PFSK-1 (cell line): ENCODE measurements at regions not wholly inside any gene's neighbourhood (a gene's known extent, or its start where the extent isn't known, plus 50 kb on each side); places are given as distances from the start of the nearest gene placed in this dataset.

Experiments
- FOXP2 ChIP-seq: optimal IDR thresholded peaks from 2 replicates; pipeline ENCODE3; 2011; ENCODE audit warnings: borderline replicate concordance, control low read depth, inconsistent platforms; ENCODE audit not compliant: insufficient read depth; ENCODE audit errors: extremely low read length, extremely low read depth
- POLR2AphosphoS5 ChIP-seq: IDR thresholded peaks from 2 replicates; pipeline ENCODE4 v1.6.1; 2012; ENCODE audit warnings: low read depth, mild to moderate bottlenecking, control low read depth, low read length, moderate library complexity
- REST ChIP-seq, 2 experiments: IDR thresholded peaks; 2 replicates each; pipeline versions ENCODE4 v1.6.1 to v1.8.0; 2011 to 2012; ENCODE audit warnings: low read depth in 2 of 2, low read length in 2 of 2, control low read depth in 1 of 2, inconsistent platforms in 1 of 2, mild to moderate bottlenecking in 1 of 2, moderate library complexity in 1 of 2; ENCODE audit not compliant: insufficient read depth in 1 of 2
- SIN3A ChIP-seq: IDR thresholded peaks from 2 replicates; pipeline ENCODE4 v1.6.1; 2012; ENCODE audit warnings: mild to moderate bottlenecking, low read length, moderate library complexity, borderline replicate concordance; ENCODE audit not compliant: insufficient read depth
- TAF1 ChIP-seq: IDR thresholded peaks from 2 replicates; pipeline ENCODE4 v1.6.1; 2012; ENCODE audit warnings: low read length, control low read depth, borderline replicate concordance; ENCODE audit not compliant: insufficient read depth

DNA sequence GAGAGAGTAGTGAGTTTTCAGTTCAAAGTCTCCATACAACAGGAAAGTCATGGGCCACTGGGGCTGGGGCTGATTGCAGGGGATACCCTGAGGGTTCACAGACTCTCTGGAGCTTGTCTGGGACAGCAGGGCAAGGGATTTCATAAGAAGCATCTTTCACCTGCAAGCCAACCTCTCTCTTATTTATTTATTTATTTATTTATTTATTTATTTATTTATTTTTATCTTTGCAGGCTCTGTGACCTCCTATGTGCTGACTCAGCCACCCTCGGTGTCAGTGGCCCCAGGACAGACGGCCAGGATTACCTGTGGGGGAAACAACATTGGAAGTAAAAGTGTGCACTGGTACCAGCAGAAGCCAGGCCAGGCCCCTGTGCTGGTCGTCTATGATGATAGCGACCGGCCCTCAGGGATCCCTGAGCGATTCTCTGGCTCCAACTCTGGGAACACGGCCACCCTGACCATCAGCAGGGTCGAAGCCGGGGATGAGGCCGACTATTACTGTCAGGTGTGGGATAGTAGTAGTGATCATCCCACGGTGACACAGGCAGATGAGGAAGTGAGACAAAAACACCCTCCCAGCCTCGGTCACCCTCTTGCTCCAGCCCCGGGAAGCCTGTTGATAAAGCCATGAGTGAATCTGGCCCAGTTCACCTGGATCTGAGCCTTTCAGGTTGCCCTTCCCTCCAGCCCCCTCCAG is 68.4 kb downstream of the GGTLC2 start:
- TF ChIP-seq REST (IDR thresholded peaks at IDR 0.05; ENCODE audit: insufficient read depth in 1 of 2, low read depth in 2 of 2, low read length in 2 of 2) (no peak), FOXP2 (no peak), POLR2AphosphoS5 (no peak), SIN3A (no peak), TAF1 (no peak)

DNA sequence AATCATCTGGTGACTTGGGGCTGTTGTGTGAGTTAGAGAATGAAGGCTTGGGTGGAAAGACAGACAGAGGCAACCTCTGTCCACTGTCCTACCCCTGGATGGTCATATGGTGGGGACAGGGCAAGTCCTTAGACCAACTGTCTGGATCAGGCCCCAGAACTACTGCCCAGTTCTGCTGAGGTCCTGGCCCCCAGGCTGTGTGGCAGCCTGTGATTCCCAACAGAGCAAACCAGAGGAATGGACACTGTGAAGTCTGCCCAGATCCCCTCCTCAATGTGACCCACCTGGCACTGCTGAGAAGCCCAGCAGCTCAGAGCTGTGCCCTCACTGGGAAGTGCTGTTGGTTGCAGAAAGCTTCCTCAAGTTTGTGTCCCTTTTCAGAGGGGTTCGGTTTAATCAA is 69.0 kb downstream of the GGTLC2 start:
- no peak for TF ChIP-seq SIN3A
- TF ChIP-seq FOXP2: no peak
- no peak for TF ChIP-seq REST (IDR thresholded peaks at IDR 0.05; ENCODE audit: insufficient read depth in 1 of 2, low read depth in 2 of 2, low read length in 2 of 2)
- no peak for TF ChIP-seq TAF1
- TF ChIP-seq POLR2AphosphoS5: no peak

DNA sequence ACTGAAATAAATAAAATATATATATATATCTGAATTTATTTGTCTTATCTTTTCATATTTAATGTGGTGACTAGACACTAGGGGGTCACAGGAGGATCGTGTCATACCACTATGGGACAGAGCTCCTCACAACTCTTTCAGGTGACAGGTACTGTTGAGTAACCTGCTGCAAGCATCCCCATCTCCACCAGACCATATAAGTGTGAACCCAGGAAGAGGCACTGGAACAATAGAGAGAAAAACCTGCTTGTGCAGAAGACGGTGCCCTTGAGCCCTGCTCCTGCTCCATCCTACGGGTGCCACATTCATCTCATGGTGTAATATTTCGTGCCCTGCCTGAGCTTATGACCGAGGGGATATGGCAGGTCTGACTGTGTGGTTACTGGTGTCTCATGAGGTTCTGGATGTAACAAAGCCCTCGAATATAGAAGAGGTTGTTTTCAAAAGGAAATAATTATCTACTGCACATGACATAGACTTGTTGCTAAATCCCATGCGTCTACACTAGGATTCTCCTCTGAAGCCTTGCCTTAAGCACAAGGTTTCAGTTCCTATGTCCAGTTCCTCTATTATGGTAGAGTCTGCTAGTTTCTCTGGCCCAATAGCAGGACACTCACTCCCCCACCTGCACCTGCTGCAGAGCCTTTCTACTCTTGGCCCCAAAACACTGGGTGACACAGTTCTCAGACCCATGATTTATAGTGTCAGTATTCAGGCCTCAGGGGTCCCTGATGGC is 70.4 kb downstream of the GGTLC2 start:
- TF ChIP-seq POLR2AphosphoS5 (no peak), TAF1 (no peak), SIN3A (no peak), REST (IDR thresholded peaks at IDR 0.05; ENCODE audit: insufficient read depth in 1 of 2, low read depth in 2 of 2, low read length in 2 of 2) (no peak), FOXP2 (no peak)

DNA sequence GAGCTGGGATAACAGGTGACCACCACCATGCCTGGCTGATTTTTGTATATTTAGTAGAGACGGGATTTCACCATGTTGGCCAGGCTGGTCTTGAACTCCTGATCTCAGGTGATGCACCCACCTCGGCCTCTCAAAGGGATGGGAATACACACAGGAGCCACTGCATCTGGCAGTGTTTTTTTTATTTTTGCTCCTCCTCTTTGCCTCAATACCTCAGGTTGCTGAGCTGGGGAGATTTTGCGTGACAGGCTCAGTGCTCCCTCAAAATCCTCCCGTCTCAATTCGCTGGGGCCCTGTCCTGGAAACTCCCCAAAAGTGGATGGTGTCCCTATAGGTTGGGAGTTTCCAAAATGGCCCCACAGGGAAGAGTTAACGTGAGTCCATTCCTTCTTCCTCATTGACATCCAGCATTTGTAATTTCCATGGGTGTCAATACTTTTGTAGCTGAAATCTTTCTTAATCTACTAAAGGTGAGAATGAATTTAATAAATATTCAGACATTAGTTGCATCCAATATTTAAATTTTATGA is 71.8 kb downstream of the GGTLC2 start:
- TF ChIP-seq SIN3A (no peak), FOXP2 (no peak), TAF1 (no peak), REST (IDR thresholded peaks at IDR 0.05; ENCODE audit: insufficient read depth in 1 of 2, low read depth in 2 of 2, low read length in 2 of 2) (no peak), POLR2AphosphoS5 (no peak)

DNA sequence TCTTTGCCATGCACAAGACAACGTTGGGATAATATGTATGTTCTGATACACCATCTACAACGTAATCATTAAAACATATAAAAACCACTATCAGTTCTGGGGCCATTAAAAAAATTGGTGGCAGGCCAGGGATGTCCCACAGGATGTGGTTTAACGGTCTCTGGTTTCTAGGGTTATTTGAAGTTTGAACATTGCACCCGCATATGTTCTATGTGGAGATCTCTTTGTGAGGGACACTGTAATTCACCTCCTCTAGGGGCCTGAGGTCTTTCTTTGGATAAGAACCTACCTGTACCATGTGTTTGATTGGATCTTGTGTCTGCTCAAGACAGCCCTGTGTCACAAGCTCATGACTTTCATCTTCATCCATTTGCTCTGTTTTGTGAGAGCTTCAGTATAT is 73.2 kb downstream of the GGTLC2 start:
- TF ChIP-seq REST (IDR thresholded peaks at IDR 0.05; ENCODE audit: insufficient read depth in 1 of 2, low read depth in 2 of 2, low read length in 2 of 2) (no peak), TAF1 (no peak)
